HG03097 (cell line): ENCODE measurements at regions not wholly inside any gene's neighbourhood (a gene's known extent, or its start where the extent isn't known, plus 50 kb on each side); places are given as distances from the start of the nearest gene placed in this dataset.
A peak's percentile ranks its signal among the peaks of the same experiment; 100 is the strongest.

Source experiments
- ATAC-seq: cut with Tn5 transposase; IDR thresholded peaks from one replicate; pipeline ENCODE4 v1.9.1; 2021; ENCODE audit not compliant: unreplicated experiment, low FRiP score

DNA sequence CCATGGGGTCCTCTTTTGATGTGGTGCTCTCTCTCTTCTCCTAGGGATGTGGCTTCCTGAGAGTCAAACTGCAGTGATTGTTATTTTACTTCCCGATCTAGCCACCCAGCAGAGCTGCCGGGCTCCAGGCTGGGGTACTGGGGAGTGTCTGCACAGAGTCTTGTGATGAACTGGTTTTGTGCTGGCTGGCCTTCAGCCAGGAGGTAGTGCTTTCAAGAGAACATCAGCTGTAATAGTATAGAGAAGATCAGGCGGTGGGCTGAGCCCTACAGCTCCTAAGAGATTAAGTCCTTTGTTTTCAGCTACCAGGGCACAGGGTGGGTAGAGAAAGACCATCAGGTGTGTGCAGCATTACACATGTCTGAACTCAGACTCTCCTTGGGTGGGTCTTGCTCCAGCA, 59.0 kb upstream of the AGTR2 start:
- ATAC-seq = no peak

DNA sequence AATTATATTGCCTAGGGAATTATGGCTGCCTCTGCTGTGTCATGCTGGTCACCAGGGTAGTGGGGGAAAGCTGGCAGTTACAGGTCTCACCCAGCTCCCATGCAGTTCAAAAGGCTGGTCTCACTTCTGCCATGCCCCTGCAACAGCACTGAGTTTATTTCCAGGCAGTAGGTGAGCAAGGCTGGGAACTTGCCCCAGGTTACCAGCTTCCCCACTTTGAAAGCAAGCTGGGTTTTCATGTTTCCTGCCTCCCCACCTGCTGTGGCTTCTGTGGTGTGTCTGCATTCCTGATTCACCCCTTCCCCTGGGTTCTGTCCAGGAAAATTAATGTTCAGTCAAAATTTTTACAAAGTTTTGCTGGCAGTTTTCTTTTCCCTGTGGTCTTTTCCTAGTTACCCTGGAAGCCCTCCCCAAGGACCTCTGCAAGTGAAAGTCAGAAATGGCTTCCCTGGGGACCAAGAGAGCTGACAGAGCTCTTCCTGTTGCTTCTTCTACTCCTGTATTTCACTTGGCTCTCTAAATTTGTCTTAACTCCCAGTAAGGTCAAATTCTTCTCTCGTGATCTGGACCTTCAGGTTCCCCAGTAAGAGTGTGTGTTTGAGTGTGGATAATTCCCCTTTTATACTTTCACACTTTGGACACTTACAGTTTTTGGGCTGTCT, 58.5 kb upstream of the AGTR2 start:
- ATAC-seq = peak; percentile 79

DNA sequence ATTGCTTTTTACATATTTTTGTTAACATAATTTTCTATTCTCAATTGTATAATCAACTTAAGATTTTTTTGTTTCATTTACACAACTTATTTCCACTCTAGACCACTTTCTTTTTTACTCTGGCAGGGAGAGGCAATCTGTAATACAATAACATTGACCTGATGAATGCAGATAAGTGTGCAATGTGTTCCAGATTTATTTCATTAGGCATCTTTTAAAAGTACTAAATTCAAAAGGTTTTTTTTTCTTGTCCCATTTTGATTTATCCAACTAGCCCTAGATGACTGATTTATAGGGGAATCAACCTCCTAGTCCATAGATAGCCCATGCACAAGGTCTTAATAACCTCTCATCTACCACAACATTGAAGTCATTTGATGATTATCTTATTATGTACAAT, 55.5 kb upstream of the AGTR2 start:
- no peak for ATAC-seq
